ENCODE measurements at regions not wholly inside any gene's neighbourhood (a gene's known extent, or its start where the extent isn't known, plus 50 kb on each side); places are given as distances from the start of the nearest gene placed in this dataset.

DNA sequence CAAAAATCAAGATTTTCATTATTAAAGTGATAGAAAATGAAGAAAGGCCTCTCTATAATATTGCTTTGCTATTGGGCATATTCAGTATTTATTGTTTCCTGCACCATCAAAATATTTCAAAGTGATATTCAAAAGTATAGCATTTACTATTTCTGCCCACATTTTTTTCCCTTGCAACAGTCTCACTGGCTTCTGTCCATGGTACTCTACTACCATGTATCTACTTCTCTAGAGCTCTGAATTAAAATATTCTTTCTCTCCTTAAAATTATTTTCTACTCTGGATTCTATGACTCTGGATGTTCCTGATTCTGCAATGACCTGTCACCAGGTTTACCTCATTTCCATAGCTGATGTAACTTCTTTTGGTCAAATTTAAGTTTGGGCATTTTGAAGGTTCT, 1508.3 kb upstream of the PRR20A start:
- no peak overlapping the region for H3K4me3 ChIP-seq (ENCODE audit: low read depth, low read length)
- TF ChIP-seq ZNF112 (tag by site-specific recombination; IDR thresholded peaks at IDR 0.05) (no peak), REST (tag by site-specific recombination; IDR thresholded peaks at IDR 0.05) (peak; percentile 81)
- H3K4me1 ChIP-seq (ENCODE audit: control insufficient read depth, insufficient read depth, low read length) = no peaks in the 10 kb centered on the region
- POLR2A ChIA-PET = no interaction called here
- no peaks in the 10 kb centered on the region for H3K9me3 ChIP-seq (ENCODE audit: control insufficient read depth, insufficient read depth, low read depth, low read length)
- no peaks in the 10 kb centered on the region for H3K36me3 ChIP-seq (ENCODE audit: control insufficient read depth in 2 of 2, insufficient read depth in 1 of 2, low read length in 2 of 2)
- no peak overlapping the region for H3K27ac ChIP-seq (ENCODE audit: extremely low read depth, low read depth, low read length)
- CTCF ChIA-PET = no interaction called here

GRCh38 chr13:55649485-55649884, 1491.2 kb upstream of the PRR20A start:
- POLR2A ChIA-PET = no interaction called here
- no peaks in the 10 kb centered on the region for H3K36me3 ChIP-seq (ENCODE audit: control insufficient read depth in 2 of 2, insufficient read depth in 1 of 2, low read length in 2 of 2)
- TF ChIP-seq ZNF350 (tag by site-specific recombination; IDR thresholded peaks at IDR 0.05) = no peak
- TF ChIP-seq ZSCAN23 (tag by site-specific recombination; IDR thresholded peaks at IDR 0.05) = no peak
- no peak for TF ChIP-seq PRDM4 (tag by site-specific recombination; IDR thresholded peaks at IDR 0.05)
- TF ChIP-seq ZNF621 (tag by site-specific recombination; IDR thresholded peaks at IDR 0.05) = no peak
- TF ChIP-seq TRIM28 (IDR thresholded peaks at IDR 0.05; ENCODE audit: borderline replicate concordance, low read length) = no peak
- TF ChIP-seq ZNF530 (tag by site-specific recombination; IDR thresholded peaks at IDR 0.05; ENCODE audit: low read depth) = no peak
- TF ChIP-seq, protein P1, sequence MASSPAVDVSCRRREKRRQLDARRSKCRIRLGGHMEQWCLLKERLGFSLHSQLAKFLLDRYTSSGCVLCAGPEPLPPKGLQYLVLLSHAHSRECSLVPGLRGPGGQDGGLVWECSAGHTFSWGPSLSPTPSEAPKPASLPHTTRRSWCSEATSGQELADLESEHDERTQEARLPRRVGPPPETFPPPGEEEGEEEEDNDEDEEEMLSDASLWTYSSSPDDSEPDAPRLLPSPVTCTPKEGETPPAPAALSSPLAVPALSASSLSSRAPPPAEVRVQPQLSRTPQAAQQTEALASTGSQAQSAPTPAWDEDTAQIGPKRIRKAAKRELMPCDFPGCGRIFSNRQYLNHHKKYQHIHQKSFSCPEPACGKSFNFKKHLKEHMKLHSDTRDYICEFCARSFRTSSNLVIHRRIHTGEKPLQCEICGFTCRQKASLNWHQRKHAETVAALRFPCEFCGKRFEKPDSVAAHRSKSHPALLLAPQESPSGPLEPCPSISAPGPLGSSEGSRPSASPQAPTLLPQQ (tag by site-specific recombination; IDR thresholded peaks at IDR 0.05) = no peak
- TF ChIP-seq ZNF626 (tag by site-specific recombination; IDR thresholded peaks at IDR 0.05) = no peak
- TF ChIP-seq ZNF324 (tag by site-specific recombination; IDR thresholded peaks at IDR 0.05) = no peak
- no peaks in the 10 kb centered on the region for H3K4me1 ChIP-seq (ENCODE audit: control insufficient read depth, insufficient read depth, low read length)
- CTCF ChIA-PET = no interaction called here
- no peak overlapping the region for H3K4me3 ChIP-seq (ENCODE audit: low read depth, low read length)
- H3K27ac ChIP-seq (ENCODE audit: extremely low read depth, low read depth, low read length) = no peak overlapping the region
- H3K9me3 ChIP-seq (ENCODE audit: control insufficient read depth, insufficient read depth, low read depth, low read length) = no peaks in the 10 kb centered on the region

GRCh38 chr13:55652657-55653056, 1488.1 kb upstream of the PRR20A start:
- Histone ChIP-seq H3K27ac (ENCODE audit: extremely low read depth, low read depth, low read length) (no peak overlapping the region), H3K9me3 (ENCODE audit: control insufficient read depth, insufficient read depth, low read depth, low read length) (no peaks in the 10 kb centered on the region), H3K4me1 (ENCODE audit: control insufficient read depth, insufficient read depth, low read length) (no peaks in the 10 kb centered on the region), H3K4me3 (ENCODE audit: low read depth, low read length) (no peak overlapping the region), H3K36me3 (ENCODE audit: control insufficient read depth in 2 of 2, insufficient read depth in 1 of 2, low read length in 2 of 2) (no peaks in the 10 kb centered on the region)
- ChIA-PET CTCF (no interaction called here), POLR2A (no interaction called here)
- no peak for TF ChIP-seq ZNF677 (tag by site-specific recombination; IDR thresholded peaks at IDR 0.05)
- TF ChIP-seq ZNF843 (tag by site-specific recombination; IDR thresholded peaks at IDR 0.05) = no peak
- no peak for TF ChIP-seq ZNF341 (tag by site-specific recombination; IDR thresholded peaks at IDR 0.05; ENCODE audit: low read depth)
- TF ChIP-seq, protein P2, sequence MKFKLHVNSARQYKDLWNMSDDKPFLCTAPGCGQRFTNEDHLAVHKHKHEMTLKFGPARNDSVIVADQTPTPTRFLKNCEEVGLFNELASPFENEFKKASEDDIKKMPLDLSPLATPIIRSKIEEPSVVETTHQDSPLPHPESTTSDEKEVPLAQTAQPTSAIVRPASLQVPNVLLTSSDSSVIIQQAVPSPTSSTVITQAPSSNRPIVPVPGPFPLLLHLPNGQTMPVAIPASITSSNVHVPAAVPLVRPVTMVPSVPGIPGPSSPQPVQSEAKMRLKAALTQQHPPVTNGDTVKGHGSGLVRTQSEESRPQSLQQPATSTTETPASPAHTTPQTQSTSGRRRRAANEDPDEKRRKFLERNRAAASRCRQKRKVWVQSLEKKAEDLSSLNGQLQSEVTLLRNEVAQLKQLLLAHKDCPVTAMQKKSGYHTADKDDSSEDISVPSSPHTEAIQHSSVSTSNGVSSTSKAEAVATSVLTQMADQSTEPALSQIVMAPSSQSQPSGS (tag by site-specific recombination; IDR thresholded peaks at IDR 0.05; ENCODE audit: low read depth) = no peak
